ENCODE measurements at regions not wholly inside any gene's neighbourhood (a gene's known extent, or its start where the extent isn't known, plus 50 kb on each side); places are given as distances from the start of the nearest gene placed in this dataset.

GRCh38 chr15:93469994-93470393, 381.0 kb upstream of the RGMA start:
- no peak for DNase-seq

GRCh38 chr15:93467337-93467736, 378.3 kb upstream of the RGMA start:
- DNase-seq: no peak

- DNase-seq: no peak
Observed at GRCh38 chr15:93466380-93466779, 377.4 kb upstream of the RGMA start.

GRCh38 chr15:93462690-93463089, 373.7 kb upstream of the RGMA start:
- no peak for DNase-seq

GRCh38 chr15:93460717-93461116, 371.7 kb upstream of the RGMA start:
- no peak for DNase-seq

DNA sequence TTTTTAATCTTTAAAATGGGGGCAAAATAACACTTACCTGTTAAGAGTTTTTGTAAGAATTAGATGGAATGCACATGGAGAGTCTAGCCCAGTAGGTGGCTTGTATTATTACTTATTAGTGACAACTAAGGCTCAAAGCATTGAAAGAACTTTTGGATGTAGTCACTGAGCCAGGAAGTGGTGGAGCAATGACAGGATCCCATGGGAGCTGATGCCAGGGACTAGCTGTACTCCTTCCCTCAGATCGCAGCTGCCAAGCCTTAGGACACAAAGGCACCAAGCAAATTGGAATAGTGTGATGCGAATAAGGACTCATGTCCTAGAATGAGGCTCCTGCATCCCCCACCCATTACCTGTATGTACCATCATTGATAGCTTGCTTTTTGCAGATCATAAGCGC, 370.4 kb upstream of the RGMA start:
- DNase-seq: no peak

GRCh38 chr15:93458597-93458996, 369.6 kb upstream of the RGMA start:
- DNase-seq: no peak

DNA sequence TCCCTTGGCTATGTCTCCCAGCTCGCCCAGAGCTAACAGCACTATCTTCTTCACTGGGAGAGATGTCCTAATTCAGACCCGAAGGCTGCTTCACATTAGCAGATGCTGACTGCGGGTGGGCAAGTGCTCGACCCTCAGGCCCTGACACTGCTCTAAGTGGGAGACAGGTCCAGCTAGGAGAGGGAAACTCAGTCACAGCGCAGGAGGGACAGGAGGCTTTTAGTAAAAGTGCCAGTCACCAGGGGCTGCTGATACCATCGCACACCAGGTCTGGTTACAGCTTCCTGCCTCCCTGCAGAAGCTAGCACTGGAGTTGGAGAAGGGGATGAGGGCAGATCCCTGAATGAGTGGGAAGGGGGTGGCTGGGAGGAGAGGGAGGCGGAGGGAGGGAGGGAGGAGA, 365.8 kb upstream of the RGMA start:
- no peak for DNase-seq

DNA sequence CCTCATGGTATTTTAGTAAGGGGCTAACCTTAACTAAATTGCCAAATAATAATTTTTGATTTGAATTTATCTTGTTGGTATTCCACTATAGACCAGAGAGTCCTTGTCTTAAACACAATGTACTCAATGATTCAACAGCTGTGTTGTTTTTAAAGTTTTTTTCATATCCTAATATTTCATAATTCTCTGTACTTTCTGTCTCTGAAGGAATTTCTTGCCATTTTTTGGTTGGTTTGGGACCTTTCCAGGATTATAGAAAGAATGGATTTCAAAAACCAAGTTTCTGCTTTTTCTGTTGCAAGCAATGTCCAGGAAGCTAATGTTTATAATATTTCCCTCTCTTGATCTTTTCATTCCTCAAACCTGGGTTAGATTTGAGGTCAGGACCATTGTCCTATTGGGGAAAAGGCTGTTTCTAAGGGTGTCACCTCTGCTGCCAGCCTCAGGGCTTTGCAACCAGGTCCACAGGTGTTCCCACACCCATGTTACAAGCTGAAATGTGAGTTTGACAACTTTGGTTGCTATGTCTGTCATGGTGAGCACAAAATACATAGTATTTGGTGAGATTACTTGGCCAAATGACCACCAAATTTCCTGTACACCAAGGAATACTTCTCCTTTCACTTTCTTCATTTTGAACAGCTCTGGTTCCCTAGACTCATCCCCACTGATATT, 363.7 kb upstream of the RGMA start:
- no peak for DNase-seq

GRCh38 chr15:93451822-93452221, 362.8 kb upstream of the RGMA start:
- DNase-seq: no peak

GRCh38 chr15:93451265-93451664, 362.3 kb upstream of the RGMA start:
- DNase-seq: no peak

GRCh38 chr15:93449798-93450197, 360.8 kb upstream of the RGMA start:
- DNase-seq: no peak

GRCh38 chr15:93438310-93438709, 349.3 kb upstream of the RGMA start:
- DNase-seq: no peak

DNA sequence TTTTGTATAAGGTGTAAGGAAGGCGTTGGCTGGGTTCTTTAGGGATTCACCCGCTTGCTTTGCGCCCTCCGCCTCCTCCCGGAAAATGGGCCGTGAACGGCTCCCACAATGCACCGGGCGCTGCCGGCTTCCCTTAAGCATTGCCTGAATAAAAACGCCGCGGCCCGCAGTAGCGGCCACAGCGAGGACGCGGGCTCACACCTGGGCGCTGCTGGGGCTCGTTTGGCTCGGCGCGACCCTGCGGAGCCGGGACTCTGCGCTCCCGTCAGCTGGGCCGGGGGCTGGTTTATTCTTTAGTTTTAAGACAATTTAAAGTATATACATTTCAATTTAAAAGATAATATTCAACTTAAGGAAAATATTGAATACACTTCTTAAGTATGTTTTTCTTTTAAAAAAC, 343.5 kb upstream of the RGMA start:
- no peak for DNase-seq

- no peak for DNase-seq
Observed at GRCh38 chr15:93428807-93429351, 339.9 kb upstream of the RGMA start.

DNA sequence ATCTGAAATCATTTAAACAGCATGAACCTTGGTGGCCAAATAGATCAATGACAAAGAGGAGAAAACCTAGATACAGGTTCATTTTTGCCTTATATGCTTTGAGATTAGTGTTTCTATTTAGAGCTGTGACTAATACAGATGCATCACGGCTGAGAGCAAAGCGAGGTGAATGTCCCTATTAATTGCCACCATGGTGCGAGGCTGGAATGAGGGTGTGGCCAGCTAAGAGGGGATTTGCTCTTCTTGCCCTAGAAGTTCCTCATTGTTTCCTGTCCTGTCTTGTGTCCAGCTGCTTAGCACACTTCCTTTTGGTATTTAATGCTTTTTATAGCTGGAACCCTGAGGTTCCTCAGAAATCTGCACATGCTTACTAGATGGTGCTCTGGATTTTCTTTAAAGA, 339.1 kb upstream of the RGMA start:
- DNase-seq: no peak

GRCh38 chr15:93424131-93424530, 335.1 kb upstream of the RGMA start:
- no peak for DNase-seq

- DNase-seq: no peak
Observed at GRCh38 chr15:93422476-93422875, 333.5 kb upstream of the RGMA start.

DNA sequence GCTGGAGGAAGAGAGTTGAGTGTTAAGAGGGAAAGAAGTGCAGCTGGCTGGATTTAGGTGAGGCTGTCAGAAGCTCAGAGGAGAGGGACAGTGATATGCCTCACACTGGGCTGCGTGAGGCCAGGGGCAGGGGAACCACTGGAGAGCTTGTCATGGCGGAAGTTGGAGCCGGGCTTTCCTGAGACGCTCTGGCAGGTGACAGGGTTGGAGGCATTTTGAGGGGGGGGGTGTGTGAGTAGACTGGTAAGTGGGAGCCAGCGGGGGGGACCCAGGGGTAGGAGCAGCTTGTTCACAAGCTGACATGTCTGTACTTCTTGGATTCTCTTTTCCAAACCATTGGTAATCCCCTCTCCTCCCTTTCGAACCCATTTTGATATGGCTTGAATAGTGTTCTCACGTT, 331.5 kb upstream of the RGMA start:
- no peak for DNase-seq

- no peak for DNase-seq
Observed at GRCh38 chr15:93420050-93420452, 331.0 kb upstream of the RGMA start.

DNA sequence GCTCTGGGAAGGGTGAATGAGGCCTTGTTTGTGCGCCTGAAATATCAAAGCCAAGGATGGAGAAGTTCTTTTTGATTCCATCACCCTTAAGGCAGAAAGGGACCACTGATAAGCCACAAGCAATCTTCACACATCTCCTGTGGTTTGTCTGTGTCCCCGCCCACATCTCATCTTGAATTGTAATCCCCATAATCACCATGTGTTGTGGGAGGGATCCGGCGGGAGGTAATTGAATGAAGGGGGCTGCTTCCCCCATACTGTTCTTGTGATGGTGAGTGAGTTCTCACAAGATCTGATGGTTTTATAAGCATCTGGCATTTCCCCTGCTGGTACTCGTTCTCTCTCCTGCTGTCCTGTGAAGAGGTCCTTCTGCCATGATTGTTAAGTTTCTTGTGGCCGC, 329.6 kb upstream of the RGMA start:
- DNase-seq: no peak

DNA sequence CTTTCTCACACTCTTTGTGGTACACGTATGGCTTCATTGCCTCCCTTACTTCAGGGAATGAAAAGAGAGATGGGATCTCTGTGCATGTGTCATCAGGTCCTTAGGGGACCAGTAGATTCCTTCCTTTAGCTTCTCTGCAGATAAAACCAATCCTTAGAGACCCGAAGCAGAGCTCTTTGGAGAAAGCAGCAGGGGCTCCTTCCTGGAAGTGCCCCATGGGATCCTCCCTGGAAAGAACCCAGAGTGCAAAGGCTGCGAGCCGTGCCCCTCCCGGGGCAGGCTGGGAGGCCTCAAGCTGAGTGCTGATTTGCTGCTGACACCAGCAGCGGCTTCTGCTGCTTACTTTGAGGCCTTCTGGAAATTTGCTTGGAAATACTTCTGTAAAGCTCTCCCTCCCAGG, 328.6 kb upstream of the RGMA start:
- no peak for DNase-seq

- DNase-seq: no peak
Observed at GRCh38 chr15:93417156-93417555, 328.1 kb upstream of the RGMA start.

DNA sequence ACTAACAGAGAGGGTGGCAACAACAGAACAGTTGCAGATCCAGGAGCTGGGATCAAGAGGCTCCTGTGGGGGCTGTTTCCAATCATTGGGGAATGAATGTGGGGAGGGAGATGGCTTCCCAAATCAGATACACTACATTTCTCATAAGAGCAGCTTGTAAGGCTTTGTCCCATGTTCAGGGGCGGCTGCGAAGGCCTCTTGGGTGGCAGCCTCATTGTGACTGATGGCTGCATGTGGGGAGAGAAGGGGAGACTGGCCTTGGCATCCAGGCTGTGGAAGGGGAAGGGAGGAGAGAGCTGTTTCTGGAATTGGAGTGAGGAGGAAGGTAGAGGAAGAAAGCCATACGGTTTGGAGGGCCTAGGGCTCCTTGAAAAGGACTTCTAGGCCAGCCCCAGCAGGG, 326.6 kb upstream of the RGMA start:
- no peak for DNase-seq

GRCh38 chr15:93414576-93415231, 325.7 kb upstream of the RGMA start:
- no peak for DNase-seq
